ENCODE measurements at regions not wholly inside any gene's neighbourhood (a gene's known extent, or its start where the extent isn't known, plus 50 kb on each side); places are given as distances from the start of the nearest gene placed in this dataset.

- Histone ChIP-seq H3K4me3 (ENCODE audit: low read length) (no peak overlapping the region), H3K4me2 (ENCODE audit: low read length) (no peak overlapping the region), H3K9ac (ENCODE audit: low read depth, low read length) (no peak overlapping the region), H3K27me3 (ENCODE audit: control insufficient read depth, insufficient read depth, low read length) (peaks cover 33% of the 10 kb centered on the region), H3K36me3 (ENCODE audit: insufficient read depth, low read length) (no peaks in the 10 kb centered on the region), H3K4me1 (ENCODE audit: control insufficient read depth, insufficient read depth, low read length) (peaks cover 18% of the 10 kb centered on the region), H3K9me3 (replicated peaks; ENCODE audit: low read length) (no peaks in the 10 kb centered on the region)
Observed at GRCh38 chr3:72258361-72259141, 473.6 kb upstream of the PROK2 start.

- Histone ChIP-seq H3K4me3 (ENCODE audit: low read length) (no peak overlapping the region), H3K4me2 (ENCODE audit: low read length) (no peak overlapping the region), H3K9me3 (replicated peaks; ENCODE audit: low read length) (no peaks in the 10 kb centered on the region), H3K9ac (ENCODE audit: low read depth, low read length) (no peak overlapping the region), H3K4me1 (ENCODE audit: control insufficient read depth, insufficient read depth, low read length) (peaks cover 16% of the 10 kb centered on the region), H3K27me3 (ENCODE audit: control insufficient read depth, insufficient read depth, low read length) (peaks cover 37% of the 10 kb centered on the region), H3K36me3 (ENCODE audit: insufficient read depth, low read length) (no peaks in the 10 kb centered on the region)
Observed at GRCh38 chr3:72257738-72258137, 472.8 kb upstream of the PROK2 start.

GRCh38 chr3:72257203-72257602 is 472.3 kb upstream of the PROK2 start:
- Histone ChIP-seq H3K36me3 (ENCODE audit: insufficient read depth, low read length) (no peaks in the 10 kb centered on the region), H3K4me3 (ENCODE audit: low read length) (no peak overlapping the region), H3K4me2 (ENCODE audit: low read length) (no peak overlapping the region), H3K9me3 (replicated peaks; ENCODE audit: low read length) (no peaks in the 10 kb centered on the region), H3K4me1 (ENCODE audit: control insufficient read depth, insufficient read depth, low read length) (peaks cover 12% of the 10 kb centered on the region), H3K27me3 (ENCODE audit: control insufficient read depth, insufficient read depth, low read length) (peaks cover 38% of the 10 kb centered on the region), H3K9ac (ENCODE audit: low read depth, low read length) (no peak overlapping the region)

GRCh38 chr3:72256716-72257115 is 471.8 kb upstream of the PROK2 start:
- no peak overlapping the region for H3K4me2 ChIP-seq (ENCODE audit: low read length)
- no peaks in the 10 kb centered on the region for H3K36me3 ChIP-seq (ENCODE audit: insufficient read depth, low read length)
- H3K27me3 ChIP-seq (ENCODE audit: control insufficient read depth, insufficient read depth, low read length): peaks cover 41% of the 10 kb centered on the region
- peaks cover 11% of the 10 kb centered on the region for H3K4me1 ChIP-seq (ENCODE audit: control insufficient read depth, insufficient read depth, low read length)
- no peaks in the 10 kb centered on the region for H3K9me3 ChIP-seq (replicated peaks; ENCODE audit: low read length)
- H3K9ac ChIP-seq (ENCODE audit: low read depth, low read length): no peak overlapping the region
- no peak overlapping the region for H3K4me3 ChIP-seq (ENCODE audit: low read length)

GRCh38 chr3:72255791-72256559 is 471.0 kb upstream of the PROK2 start:
- peak overlapping the region; percentile 14 for H3K4me2 ChIP-seq (ENCODE audit: low read length)
- H3K27me3 ChIP-seq (ENCODE audit: control insufficient read depth, insufficient read depth, low read length): peaks cover 48% of the 10 kb centered on the region
- H3K36me3 ChIP-seq (ENCODE audit: insufficient read depth, low read length): no peaks in the 10 kb centered on the region
- H3K4me1 ChIP-seq (ENCODE audit: control insufficient read depth, insufficient read depth, low read length): peaks cover 11% of the 10 kb centered on the region
- no peak overlapping the region for H3K9ac ChIP-seq (ENCODE audit: low read depth, low read length)
- no peaks in the 10 kb centered on the region for H3K9me3 ChIP-seq (replicated peaks; ENCODE audit: low read length)
- H3K4me3 ChIP-seq (ENCODE audit: low read length): no peak overlapping the region

- Histone ChIP-seq H3K27me3 (ENCODE audit: control insufficient read depth, insufficient read depth, low read length) (peaks cover 54% of the 10 kb centered on the region), H3K36me3 (ENCODE audit: insufficient read depth, low read length) (no peaks in the 10 kb centered on the region), H3K4me3 (ENCODE audit: low read length) (no peak overlapping the region), H3K4me1 (ENCODE audit: control insufficient read depth, insufficient read depth, low read length) (peaks cover 11% of the 10 kb centered on the region), H3K9ac (ENCODE audit: low read depth, low read length) (no peak overlapping the region), H3K4me2 (ENCODE audit: low read length) (no peak overlapping the region), H3K9me3 (replicated peaks; ENCODE audit: low read length) (no peaks in the 10 kb centered on the region)
Observed at GRCh38 chr3:72255191-72255590, 470.2 kb upstream of the PROK2 start.

GRCh38 chr3:72254483-72254882 is 469.5 kb upstream of the PROK2 start:
- peaks cover 11% of the 10 kb centered on the region for H3K4me1 ChIP-seq (ENCODE audit: control insufficient read depth, insufficient read depth, low read length)
- no peaks in the 10 kb centered on the region for H3K36me3 ChIP-seq (ENCODE audit: insufficient read depth, low read length)
- H3K4me2 ChIP-seq (ENCODE audit: low read length): no peak overlapping the region
- H3K9ac ChIP-seq (ENCODE audit: low read depth, low read length): no peak overlapping the region
- H3K27me3 ChIP-seq (ENCODE audit: control insufficient read depth, insufficient read depth, low read length): peaks cover 54% of the 10 kb centered on the region
- H3K9me3 ChIP-seq (replicated peaks; ENCODE audit: low read length): no peaks in the 10 kb centered on the region
- H3K4me3 ChIP-seq (ENCODE audit: low read length): no peak overlapping the region

- Histone ChIP-seq H3K4me1 (ENCODE audit: control insufficient read depth, insufficient read depth, low read length) (peaks cover under 1% of the 10 kb centered on the region), H3K4me2 (ENCODE audit: low read length) (no peak overlapping the region), H3K9me3 (replicated peaks; ENCODE audit: low read length) (no peaks in the 10 kb centered on the region), H3K36me3 (ENCODE audit: insufficient read depth, low read length) (no peaks in the 10 kb centered on the region), H3K27me3 (ENCODE audit: control insufficient read depth, insufficient read depth, low read length) (peaks cover 53% of the 10 kb centered on the region), H3K4me3 (ENCODE audit: low read length) (no peak overlapping the region), H3K9ac (ENCODE audit: low read depth, low read length) (no peak overlapping the region)
Observed at GRCh38 chr3:72250725-72251124, 465.8 kb upstream of the PROK2 start.

- no peaks in the 10 kb centered on the region for H3K9me3 ChIP-seq (replicated peaks; ENCODE audit: low read length)
- H3K4me3 ChIP-seq (ENCODE audit: low read length): no peak overlapping the region
- H3K4me2 ChIP-seq (ENCODE audit: low read length): no peak overlapping the region
- no peaks in the 10 kb centered on the region for H3K36me3 ChIP-seq (ENCODE audit: insufficient read depth, low read length)
- peaks cover 68% of the 10 kb centered on the region for H3K27me3 ChIP-seq (ENCODE audit: control insufficient read depth, insufficient read depth, low read length)
- no peak overlapping the region for H3K9ac ChIP-seq (ENCODE audit: low read depth, low read length)
- no peaks in the 10 kb centered on the region for H3K4me1 ChIP-seq (ENCODE audit: control insufficient read depth, insufficient read depth, low read length)
Observed at GRCh38 chr3:72248869-72249268, 463.9 kb upstream of the PROK2 start.

- peaks cover 68% of the 10 kb centered on the region for H3K27me3 ChIP-seq (ENCODE audit: control insufficient read depth, insufficient read depth, low read length)
Observed at GRCh38 chr3:72248389-72248761, 463.4 kb upstream of the PROK2 start.

GRCh38 chr3:72247645-72248388 is 462.9 kb upstream of the PROK2 start:
- Histone ChIP-seq H3K4me1 (ENCODE audit: control insufficient read depth, insufficient read depth, low read length) (no peaks in the 10 kb centered on the region), H3K4me3 (ENCODE audit: low read length) (no peak overlapping the region), H3K9me3 (replicated peaks; ENCODE audit: low read length) (no peaks in the 10 kb centered on the region), H3K4me2 (ENCODE audit: low read length) (no peak overlapping the region), H3K36me3 (ENCODE audit: insufficient read depth, low read length) (no peaks in the 10 kb centered on the region), H3K27me3 (ENCODE audit: control insufficient read depth, insufficient read depth, low read length) (peaks cover 72% of the 10 kb centered on the region), H3K9ac (ENCODE audit: low read depth, low read length) (no peak overlapping the region)

More at GRCh38 chr3:72248389-72248761, 463.4 kb upstream of the PROK2 start:
- no peak overlapping the region for H3K4me2 ChIP-seq (ENCODE audit: low read length)
- no peak overlapping the region for H3K9ac ChIP-seq (ENCODE audit: low read depth, low read length)
- no peak overlapping the region for H3K4me3 ChIP-seq (ENCODE audit: low read length)
- H3K9me3 ChIP-seq (replicated peaks; ENCODE audit: low read length): no peaks in the 10 kb centered on the region
- H3K4me1 ChIP-seq (ENCODE audit: control insufficient read depth, insufficient read depth, low read length): no peaks in the 10 kb centered on the region
- no peaks in the 10 kb centered on the region for H3K36me3 ChIP-seq (ENCODE audit: insufficient read depth, low read length)
